AG08396 (cell line): ENCODE measurements at regions not wholly inside any gene's neighbourhood (a gene's known extent, or its start where the extent isn't known, plus 50 kb on each side); places are given as distances from the start of the nearest gene placed in this dataset.

ENCODE experiments used
- DNase-seq: peaks from one replicate; pipeline ENCODE4 v3.0.0; 2012; ENCODE audit warnings: low spot score, mixed read lengths

DNA sequence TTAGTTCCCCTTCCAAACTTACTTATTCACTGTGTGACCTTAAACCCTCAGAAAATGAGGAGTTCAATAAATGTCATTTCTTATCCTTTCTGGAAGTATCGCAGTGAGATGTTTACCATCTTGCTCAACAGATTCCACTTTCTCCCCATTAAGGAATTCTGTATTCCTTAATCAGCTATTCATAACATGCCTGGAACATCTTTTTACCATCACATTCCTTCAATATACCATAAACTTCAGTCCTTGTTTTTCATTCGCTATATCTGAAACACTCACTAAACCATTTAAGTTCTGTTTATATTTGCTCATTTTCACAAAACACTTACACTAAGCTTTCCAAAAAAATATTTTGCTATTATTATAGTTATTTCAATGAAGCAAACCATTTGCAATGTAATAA, 1158.6 kb downstream of the CDH12 start:
- no peak for DNase-seq

DNA sequence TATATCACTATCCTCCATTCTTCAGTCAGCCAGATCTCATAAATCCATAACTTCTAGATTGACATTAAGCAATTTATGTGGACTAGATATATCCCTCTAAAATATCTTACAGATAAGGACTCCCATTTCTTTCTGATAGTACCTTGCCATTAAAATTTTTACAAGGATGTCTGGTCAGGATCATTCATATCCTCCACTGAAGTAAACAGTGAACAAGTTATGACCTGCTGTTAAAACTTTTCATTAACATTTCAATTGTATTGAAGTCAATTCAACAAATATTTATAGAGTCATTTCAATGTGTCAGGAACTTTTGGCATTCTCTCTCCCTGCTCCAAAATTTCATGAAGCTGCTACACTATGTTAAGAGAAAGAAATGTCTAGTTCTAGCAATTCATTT, 1159.6 kb downstream of the CDH12 start:
- DNase-seq, result no peak

DNA sequence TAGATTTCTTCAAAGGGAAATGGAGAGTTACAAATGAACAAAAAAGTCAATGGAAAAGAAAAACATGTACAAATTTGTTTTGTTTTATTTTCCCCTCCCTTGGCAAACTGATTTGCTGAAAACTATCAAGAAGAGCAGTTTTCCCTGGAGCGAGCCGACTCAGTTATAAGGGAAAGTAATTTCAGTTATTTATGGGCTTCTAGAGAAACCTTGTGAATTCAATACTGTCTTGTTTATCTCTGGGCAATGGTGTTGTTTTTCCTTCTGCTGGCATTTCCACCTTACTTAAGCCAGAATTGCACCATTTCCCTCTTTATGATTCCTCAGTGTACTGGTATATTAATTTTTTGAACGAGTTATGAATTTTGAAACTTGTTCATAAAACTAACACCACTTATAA, 1163.6 kb downstream of the CDH12 start:
- no peak for DNase-seq

DNA sequence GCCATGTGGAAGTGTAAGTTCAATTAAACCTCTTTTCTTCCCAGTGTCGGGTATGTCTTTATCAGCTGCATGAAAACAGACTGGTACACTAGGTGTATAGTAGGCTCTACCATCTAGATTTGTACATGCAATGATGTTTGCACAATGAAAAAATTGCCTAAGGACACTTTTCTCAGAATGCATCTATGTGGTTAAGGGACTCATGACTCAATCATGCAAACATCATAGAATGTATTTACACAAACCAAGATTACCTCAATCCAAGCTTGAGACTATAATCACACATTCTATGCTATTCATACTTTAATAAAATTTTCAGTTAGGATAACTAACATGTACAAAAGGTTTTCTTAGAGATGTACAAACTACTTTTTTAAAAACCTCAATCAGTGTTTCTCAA, 1164.5 kb downstream of the CDH12 start:
- no peak for DNase-seq

DNA sequence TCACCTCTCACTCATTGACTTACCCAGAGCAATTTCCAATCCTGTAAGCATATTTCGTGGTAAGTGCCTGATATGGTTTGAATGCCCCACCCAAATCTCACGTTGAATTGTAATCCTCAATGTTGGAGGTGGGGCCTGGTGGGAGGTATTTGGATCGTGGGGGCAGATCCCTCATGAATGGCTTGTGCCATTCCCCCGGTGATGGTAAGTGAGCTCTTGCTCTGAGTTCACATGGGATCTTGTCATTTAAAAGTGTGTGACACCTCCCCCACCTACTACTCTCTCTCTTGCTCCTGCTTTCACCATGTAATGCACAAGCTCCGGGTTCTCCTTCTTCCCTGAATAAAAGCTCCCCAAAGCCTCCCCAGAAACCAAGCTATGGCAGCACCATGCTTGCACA, 1165.5 kb downstream of the CDH12 start:
- DNase-seq, result no peak

DNA sequence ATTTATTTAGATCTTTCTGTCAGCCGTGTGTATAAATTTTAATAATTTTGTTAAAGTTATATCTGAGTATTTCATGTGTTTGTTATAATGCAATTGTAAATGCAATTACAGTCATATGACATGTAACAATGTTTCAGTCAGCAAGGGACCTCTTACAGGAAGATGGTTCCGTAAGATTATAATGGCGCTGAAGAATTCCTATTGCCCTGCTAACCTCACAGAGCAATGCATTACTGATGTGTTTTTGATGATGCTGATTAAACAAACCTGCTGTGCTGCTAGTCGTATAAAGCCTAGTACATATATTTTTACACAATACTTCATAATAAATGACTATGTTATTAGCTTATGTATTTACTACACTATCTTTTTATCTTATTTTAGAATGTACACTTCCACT, 1166.4 kb downstream of the CDH12 start:
- no peak for DNase-seq

DNA sequence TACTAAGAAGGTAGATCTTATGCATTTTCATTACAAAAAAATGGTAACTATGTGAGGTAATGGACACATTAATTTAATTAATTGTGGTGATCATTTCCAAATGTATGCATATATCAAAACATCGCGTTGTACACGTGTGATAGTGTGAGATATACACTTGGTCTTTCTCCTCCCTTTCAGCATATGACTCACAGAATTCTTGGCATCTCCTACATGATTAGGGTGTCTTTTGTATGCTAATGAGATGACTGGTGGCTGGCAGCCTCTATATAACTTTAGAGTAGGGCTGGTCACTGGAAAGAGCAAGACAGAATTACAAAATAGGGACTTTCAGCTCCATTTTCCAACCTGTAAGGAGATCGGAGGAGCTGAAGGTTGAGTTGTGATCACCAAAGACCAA, 1167.6 kb downstream of the CDH12 start:
- no peak for DNase-seq

DNA sequence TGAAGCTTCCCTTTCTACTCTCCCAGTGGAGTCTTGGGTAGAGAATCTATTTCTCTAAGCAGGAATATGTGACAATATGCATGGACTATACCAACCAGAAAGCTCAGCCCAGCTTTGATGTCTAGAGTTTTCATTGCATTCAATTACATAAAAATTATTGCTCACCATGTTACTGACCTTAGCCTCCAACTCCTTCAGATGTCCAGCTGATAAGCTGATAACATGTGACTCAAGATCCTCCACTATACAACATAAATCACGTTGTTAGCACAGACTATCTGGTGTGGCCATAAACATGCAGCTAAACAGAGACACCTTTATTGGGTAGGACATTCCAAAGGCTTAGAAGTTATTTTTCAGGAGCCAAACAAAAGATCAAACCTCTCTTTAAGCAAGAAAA, 1168.2 kb downstream of the CDH12 start:
- DNase-seq, result no peak

DNA sequence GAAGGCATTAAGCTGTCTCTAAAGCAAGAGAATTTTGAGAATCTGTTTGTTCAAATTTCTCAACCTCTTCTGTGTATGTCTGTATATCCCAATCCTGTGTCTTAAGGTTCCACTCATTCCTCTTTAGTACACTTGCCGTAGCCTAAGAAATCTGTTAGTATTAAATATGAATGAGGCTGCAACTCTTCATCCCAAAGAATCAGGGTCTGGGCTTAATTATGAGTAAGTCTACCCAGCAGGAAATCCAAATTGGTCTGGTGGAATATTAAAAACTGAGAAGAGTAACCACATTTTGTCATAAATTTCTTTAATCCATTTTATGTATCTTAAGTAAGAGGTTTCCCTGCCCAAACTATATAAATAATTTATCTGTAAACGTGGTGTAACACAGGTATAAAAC, 1171.2 kb downstream of the CDH12 start:
- DNase-seq, result no peak

DNA sequence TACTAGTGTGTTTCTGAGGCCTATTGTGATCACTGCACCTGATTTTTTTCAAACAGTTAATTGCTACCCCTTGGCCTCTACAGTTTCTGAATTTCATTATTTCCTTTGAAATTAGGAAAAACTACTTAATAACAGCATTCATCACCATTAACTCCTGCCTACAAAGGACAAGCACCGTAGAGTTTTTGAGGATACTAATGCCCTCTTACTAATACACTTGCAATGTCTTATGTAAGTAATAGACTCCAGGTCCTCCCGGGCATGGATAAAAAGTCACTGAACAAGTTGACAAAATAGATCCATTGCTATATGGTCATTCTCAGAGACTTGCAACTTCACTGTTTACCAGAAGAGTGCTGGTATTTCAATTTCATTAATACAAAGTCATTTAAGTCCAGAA, 1172.5 kb downstream of the CDH12 start:
- DNase-seq, result no peak

DNA sequence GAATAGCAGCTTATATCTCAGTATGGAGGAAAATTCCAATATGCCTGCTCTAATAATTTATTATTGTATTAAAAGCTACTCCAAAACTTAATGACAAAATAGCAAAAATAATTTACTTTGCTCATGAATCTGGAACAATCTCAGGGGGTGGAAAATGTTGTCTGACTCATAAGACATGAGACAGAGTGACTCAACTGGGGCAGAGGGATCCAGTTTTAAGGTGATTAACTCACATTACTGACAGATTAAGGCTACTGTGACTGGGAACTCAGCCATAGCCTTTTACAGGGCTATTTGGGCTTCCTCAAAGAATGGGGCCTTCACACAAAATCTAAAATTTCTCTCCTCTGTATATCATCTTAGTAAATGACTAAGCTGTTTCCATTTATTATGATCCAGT, 1172.9 kb downstream of the CDH12 start:
- DNase-seq, result peak; percentile 12

DNA sequence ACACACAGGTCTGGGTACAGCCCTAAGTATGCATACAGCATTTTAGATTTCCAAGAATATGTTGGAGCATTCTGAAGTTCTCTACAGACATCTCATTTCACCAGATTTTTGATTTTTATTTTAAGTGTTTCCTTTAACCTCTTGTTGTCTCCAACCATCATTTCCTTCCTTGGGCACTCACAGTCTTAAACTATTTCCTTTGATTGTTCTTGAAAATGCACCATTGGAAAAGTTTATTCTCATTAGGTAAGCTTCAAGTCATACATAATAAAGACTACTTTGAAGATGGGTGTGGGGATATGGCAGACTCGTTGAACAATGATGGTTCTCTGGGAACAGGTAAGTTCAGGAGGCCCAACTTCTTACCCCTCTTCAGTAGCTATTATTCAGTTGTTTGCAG, 1174.6 kb downstream of the CDH12 start:
- DNase-seq, result no peak

DNA sequence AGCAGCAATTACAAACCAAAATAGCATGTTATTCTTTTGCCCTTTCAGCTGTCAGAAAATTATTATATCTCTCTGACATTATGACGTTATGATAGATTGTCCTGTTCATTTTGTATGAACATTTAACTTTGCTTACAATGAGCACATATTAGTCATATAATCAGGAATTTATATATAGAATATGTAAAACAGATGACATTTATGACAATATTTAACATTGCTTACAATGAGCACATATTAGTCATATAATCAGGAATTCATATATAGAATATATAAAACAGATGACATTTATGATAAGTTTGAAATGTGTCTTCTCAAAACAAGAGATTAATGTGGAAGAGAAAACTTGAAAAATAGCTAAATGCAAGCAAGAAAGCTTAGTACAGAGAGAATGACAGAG, 1180.2 kb downstream of the CDH12 start:
- no peak for DNase-seq

DNA sequence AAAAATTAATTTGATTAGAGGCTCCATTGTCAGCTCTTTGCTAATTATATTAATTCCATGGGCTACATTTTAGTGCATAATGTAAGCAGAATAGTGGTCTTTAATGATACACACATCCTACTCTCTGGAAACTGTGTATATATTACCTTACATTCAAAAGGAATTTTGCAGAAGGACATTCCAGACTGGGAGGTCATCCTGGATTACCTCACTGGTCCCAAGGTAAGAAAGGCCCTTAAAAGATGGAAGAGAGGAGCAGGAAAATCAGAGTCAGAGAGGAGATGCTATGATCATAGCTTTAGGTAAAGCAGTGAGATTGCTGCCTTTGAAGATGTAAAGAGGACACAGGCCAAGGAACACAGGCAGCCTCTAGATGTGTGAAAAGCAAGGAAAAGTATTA, 1180.8 kb downstream of the CDH12 start:
- DNase-seq, result no peak

DNA sequence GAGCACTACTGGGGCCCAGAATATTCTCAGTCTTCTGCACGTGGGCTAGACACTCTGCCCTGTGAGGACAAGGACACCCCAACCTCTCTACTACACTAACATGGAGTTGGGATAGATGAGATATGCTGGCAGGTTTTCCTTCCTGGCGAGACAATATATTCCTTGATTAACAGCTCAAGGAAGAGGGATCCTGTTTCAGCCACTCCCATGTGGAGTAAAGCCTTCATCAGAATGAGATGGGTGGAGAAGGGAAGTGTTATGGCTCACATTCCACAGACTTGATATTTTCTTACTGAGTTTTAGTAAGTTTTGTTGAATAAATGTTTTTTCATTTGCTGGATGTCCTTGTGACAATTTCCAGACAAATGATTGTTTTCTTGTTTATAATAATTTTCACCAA, 1187.6 kb downstream of the CDH12 start:
- no peak for DNase-seq

DNA sequence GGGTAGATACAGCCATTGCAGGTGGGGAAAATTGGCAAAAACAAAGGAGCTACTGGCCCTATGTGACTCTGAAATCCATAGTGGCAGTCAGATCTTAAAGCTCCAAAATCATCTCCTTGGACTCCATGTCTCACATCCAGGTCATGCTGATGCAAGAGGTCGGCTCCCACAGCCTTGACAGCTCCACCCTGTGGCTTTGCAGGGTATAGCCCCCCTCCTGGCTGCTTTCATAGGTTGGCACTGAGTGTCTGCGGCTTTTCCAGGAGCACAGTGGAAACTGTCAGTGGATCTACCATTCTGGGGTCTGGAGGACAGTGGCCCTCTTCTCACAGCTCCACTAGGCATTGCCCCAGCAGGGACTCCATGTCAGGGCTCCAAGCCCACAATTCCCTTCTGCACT, 1190.1 kb downstream of the CDH12 start:
- no peak for DNase-seq

DNA sequence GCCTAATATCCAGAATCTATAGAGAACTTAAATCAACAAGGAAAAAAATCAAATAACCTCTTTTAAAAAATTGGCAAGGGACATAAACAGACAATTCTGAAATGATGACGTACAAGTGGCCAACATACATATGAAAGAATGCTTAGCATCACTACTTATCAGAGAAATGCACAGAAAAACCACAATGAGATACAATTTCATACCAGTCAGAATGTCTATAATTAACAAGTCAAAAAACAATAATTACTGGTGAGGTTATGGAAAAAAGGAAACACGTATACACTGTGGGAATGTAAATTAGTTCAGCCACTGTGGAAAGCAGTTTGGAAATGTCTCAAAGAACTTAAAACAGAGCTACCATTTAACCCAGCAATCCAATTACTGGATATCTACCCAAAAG, 1192.0 kb downstream of the CDH12 start:
- DNase-seq, result no peak

DNA sequence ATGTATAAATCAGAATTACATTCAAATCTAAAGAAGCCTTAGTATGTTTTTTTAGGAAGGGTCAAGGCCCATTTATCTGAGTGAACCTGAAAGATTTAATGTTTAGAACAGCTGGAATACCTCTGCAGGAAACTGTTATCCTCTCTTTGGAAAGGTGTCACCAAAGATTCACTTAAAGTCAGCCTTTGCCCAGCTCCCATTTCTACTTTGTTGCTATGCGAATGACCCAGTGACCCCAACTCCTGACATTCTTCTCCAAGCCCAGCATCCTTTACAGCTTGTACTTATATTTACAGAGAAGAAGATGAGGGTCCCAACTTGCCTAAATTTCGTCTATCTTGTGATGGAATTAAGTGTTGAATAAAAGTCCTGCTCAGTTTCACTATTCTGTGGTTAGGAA, 1198.6 kb downstream of the CDH12 start:
- DNase-seq, result no peak

DNA sequence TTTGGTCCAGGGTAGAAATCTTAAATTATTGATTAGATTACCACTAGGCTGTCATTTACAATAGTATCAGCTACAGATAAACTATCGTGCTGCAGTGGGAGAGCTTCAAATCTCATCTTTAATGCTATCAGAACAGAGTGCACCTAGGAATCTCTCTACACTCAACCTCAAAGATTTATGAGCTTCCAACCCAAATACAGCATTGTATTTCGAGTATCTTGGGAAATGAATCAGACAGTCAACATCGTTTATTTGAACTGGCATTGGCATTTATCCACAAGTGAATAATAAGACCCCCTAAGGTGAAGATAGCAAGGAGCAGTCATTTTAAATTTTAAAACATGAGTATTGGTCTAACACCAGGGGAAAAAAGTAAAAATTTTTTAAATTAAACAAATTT, 1203.2 kb downstream of the CDH12 start:
- no peak for DNase-seq

DNA sequence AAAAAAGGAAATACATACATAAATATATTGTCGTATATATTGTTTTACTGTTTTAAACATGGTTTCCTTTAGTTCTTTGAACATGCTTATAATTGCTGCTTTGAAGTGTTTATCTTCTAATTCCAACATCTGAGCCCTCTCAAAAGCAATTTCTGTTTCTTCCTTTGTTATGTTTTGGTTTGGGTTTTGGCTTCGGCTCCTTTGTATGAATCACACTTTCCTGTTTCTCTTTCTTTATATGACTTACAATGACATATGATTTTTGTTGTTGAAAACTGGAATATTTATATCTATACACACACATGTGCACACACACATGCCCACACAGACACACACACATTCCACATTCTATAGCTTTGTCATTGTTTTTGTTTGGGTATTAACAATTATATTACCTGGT, 1206.7 kb downstream of the CDH12 start:
- DNase-seq, result no peak

DNA sequence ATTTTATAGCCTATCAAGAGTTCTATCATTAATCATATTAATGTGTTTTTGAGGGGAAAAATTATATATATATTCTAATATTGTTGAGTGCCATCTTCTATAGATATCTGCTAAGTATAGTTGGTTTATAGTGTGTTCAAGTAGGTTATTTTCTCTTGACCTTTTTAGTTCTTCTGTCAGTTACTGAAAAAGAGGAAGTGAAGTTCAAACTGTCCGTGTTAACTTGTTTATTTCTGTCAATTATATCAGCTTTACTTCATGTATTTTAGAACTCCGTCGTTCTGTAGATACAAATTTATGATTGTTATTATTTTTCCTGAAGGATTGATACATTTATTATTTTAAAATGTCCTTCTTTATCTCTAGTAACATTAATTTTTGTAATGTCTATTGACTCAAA, 1209.1 kb downstream of the CDH12 start:
- no peak for DNase-seq

DNA sequence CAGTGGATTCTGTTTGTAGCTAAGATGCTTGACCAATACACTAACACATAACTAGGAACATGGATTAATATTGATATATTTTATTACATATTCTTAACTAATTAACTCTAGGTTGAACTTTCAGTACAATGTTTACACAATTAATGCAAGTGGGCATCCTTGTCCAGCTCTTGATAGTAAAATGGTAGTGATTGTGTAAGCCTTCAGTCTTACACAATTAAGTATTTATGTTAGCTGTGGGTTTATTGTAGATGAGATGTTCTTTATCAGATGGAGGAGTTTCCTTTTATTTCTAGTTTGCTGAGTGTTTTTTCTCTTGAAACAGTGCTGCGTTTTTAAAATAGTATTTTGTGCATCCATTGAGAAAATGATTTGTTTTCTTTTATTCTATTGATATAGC, 1210.8 kb downstream of the CDH12 start:
- DNase-seq, result no peak

DNA sequence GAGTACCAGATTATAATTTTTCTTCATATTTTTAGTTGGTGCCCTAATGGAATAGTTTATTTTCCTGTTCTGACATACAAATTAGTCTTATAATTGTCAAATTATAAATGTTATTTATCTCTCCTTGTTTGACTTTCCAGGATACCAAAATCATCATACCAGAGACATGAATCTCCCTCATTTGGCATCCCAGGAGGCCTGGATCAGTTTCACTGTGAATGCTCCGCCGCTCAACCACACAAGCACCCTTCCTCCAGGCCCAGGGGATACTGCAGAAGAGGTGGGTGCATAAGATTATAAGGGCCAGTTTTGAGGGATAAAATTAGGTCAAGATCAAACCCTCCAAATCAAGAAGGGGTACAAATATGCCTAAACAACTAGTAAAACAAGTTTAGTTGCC, 1229.3 kb downstream of the CDH12 start:
- no peak for DNase-seq

DNA sequence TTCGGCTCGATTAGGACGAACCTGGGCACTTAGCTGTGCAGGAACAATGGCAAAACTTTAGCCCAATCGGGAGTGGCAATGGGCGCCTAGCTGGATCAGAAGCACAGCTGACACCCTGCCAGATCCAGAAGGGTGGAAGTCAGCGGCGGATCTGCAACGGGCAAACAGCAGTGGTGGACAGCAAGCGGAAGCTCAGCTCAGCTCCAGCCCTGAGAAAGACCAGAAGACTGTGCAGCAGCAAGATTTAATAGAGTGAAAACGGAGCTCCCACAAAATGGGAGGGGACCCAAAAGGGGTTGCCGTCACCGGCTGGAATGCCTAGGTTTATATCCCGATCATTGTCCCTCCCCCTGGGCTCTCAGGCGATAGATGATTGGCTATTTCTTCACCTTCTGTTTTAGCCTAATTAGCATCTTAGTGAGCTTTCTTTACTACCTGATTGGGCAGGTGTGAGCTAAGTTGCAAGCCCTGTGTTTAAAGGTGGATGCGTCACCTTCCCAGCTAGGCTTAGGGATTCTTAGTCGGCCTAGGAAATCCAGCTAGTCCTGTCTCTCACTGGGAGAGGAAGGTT, 1237.9 kb downstream of the CDH12 start:
- no peak for DNase-seq

DNA sequence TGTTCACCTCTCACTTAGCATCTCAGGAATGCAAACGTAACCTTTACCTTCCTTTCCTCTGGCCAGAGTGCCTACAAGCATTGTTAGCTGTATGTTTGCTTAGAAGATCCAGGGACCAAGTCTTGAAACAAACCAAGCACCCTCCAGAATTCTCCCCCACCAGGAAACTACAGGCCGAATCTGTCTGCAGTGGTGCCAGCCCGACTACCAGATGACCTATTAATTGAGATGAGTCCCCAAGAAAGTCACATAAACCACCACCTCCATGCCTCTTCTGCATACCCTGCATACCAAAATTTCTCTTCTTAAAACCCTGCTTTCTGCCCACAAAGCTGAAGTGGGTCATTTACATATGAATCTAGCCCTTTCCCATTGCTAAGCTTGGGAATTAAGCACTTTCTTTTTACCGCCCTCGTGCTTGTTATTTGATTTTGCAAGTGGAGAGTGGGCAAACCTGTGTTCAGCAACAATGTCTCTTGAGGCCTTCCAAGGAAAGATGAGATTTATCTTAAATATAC, 1239.1 kb downstream of the CDH12 start:
- DNase-seq, result no peak
